Putamen (tissue), 1 donor: ENCODE measurements at regions not wholly inside any gene's neighbourhood (a gene's known extent, or its start where the extent isn't known, plus 50 kb on each side); places are given as distances from the start of the nearest gene placed in this dataset.
"Not testable (repeated sequence)": the region's sequence is repeated elsewhere in the genome, so short reads cannot be mapped to it uniquely, and the experiment has no call there.

Experiments
- DNase-seq: peaks from one replicate; pipeline ENCODE4 v3.0.0-alpha.2; 2016; ENCODE audit warnings: low spot score

DNA sequence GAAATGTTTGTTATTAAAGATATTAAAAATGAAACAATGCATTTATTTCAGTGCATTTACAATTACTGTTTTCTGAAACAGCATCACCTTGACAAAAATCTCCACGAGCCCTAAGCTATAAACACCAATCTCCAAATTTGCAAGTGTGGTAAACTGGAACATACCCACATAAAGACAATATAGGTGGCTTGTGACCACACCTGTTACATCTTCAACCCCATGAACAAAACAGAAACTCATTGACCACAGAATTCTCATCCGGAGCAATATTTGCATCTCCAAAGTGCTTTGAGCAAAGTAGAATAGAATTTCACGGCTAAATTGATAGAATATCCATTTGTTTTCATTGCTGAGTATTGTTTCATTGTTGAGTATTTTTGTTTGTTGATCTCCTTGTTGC is 375.2 kb upstream of the FLRT2 start:
- no peak for DNase-seq

DNA sequence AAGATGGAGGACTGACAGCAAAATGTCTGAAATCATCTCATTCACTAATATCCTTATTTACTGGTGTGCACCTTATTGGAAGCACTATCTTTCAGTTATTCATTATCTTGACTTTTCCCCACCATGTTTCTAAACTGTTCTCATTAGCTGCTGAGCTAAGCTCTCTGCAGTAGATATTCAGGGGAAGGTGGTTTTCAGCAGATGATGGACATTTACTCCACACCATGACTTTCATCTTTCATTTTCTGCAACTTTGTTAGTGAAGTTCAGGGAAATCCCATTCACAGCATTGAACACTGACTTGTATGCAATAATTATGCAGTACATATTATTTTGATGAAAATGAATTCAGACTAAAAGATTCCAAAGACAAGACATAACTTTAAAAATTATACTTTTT is 373.6 kb upstream of the FLRT2 start:
- DNase-seq = no peak

GRCh38 chr14:85159726-85160125 is 370.2 kb upstream of the FLRT2 start:
- no peak for DNase-seq

- DNase-seq = no peak
Measured at GRCh38 chr14:85165094-85165493, 364.9 kb upstream of the FLRT2 start.

DNA sequence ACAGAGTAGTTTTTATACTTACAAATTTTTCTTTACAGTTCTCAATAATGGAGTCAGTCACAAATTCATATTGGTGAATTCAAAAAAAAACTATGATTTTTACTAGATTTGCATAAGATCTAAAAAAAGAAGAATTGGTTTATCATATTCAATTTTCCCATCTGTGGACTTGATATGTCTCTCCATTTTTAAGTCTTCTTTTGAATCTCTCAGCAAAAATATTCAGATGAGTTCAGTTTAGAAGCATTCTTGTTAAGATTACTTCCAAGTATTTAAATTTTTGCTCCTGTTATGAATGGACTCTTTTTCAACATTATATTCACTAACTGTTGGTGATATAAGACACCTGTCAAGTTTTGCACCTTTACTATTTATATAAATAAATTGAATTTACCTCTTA is 360.6 kb upstream of the FLRT2 start:
- no peak for DNase-seq

DNA sequence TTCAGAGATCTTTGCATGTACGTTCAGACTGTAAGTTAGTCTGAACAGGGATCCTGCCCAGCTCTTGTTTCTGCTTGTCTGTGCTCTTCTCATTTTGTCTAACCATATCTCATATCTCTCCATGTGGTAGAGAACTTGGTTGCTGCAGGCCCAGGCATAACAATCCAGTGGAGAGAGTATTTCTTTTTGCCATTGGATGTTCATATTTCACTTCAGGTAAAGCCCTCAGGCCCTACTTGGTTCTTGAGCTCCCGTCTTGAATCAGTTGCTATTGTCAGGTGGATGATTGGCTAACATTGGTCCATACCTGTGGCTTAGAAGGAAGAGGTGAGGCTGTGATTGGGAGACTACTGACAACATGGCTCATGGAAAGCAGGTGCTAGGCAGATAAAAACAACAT is 357.7 kb upstream of the FLRT2 start:
- DNase-seq = no peak

GRCh38 chr14:85172889-85173477 is 357.0 kb upstream of the FLRT2 start:
- no peak for DNase-seq

DNA sequence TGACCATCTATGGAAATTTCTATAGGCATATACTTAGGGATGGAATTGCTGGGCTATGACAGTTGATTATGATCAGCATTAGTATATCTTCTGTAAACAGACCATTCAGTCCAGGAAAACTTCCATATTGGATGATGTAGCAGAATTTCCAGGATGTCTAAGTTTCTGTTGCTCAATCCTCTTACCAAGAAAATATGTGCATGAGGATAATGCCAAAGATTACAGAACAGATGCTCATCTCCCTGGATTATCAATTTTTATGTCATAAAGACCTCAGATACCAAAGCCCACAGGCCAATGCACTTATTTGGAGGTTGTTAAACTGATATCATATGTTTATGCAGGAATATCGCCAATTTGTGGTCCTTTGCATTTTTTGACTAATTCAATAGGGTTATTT is 354.4 kb upstream of the FLRT2 start:
- DNase-seq = no peak

DNA sequence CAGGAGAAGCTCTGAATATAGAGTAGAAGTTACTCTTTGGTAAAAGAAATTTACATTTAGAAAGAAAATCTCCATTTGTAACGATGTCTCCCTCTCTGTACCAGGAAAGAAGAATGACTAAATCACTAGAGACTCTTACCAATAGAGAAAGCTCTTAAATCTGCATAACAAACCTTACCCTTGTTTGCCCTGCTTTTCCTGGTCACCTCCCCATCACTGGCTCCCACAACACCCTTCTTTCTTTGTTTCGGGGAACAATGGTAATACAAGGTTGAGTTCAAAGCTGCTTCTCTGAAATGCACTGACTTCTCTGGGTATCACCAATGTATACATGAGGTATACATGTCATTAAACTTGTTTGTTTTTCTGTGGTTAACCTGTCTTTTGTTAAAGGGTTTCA is 351.1 kb upstream of the FLRT2 start:
- no peak for DNase-seq

DNA sequence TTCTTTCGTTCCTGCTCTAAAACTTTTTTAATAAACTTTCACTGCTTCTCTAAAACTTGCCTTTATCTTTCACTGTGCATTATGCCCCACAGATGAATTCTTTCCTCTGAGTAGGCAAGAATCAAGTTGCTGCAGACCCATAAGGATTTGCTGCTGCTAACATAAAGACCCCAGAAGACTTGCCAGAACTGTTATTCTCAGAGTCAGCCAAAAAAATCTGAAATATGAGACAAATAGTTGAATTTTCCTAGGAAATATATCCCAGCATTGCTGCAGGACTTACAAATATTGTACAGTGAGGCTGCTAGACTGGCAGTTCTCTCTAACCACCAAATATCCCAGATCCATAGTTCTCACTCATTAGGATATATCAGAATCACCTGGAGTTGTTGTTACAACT is 349.1 kb upstream of the FLRT2 start:
- no peak for DNase-seq

DNA sequence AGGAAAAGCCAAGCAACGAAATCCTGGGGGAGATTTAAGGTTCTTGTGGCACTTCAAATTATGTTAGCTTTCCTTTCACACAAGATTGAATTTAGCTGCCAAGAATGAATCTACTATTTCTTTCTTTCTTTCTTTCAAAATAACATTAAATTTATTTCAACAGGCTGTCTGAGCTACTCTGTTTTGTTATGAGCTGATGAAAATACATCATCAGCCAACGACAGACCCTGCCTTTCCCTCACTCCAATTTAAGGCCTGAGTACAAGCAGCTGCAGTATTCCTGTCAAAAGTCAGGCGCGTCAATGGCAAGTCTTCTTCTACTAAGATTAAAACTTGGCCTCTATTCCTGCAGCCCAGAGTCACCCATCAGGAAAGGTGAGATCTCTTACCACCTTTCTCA is 347.7 kb upstream of the FLRT2 start:
- DNase-seq = no peak

DNA sequence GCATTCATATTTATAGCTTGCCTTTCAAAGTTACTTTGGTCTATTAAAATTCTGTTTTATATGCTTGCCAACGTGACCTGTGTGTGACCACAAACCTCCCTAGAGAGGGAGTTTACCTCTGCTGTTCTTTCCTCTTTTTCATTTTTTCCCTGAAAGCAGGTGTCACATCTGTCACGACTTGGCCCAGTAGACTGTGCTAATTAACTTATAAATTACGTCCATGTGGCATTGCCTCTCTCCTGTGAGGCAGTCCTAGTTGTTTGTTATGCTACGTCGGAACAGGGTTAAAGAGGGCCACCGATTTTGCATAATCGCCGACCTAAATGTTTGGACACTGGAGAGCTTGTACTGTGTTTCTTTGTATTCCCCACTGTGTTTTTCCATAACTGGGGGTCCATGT is 343.9 kb upstream of the FLRT2 start:
- DNase-seq = no peak

DNA sequence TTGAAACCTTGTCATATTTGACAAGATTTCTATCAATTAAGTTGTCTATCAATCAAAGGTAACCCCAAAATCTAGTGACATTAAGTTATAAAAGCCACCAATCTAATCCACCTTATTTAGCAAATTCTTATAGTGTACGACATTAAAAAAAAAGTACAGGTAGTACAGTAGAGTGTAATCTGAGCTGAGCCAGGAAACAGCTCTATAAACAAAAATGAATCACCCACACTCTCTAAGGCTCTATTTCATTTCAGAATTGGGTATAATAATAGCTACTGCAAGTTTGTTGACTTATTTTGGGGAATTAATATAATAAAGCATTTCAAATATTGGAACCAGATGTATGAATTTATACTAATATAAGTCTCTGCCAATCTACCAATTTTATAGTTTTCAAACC is 342.4 kb upstream of the FLRT2 start:
- DNase-seq = no peak

DNA sequence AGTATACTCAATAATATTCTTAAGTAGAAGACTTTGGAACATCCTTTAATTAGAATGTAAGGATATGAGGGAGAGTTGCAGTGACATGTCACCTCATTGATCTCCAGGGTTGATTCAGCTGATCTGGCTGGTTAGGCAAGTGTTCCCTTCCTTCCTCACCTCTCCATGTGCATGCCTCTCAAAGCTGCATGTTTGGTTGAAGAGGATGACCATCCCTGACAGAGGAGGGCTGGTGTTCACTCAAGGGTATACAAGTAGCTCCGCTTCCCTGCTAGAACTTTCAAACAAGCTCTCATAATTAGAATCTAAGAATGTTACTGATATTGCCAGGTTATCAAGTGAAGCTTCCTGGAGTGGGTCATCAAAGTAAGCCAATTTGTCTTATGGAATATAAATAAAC is 341.1 kb upstream of the FLRT2 start:
- no peak for DNase-seq

- DNase-seq = not testable (repeated sequence)
Measured at GRCh38 chr14:85189253-85189652, 340.7 kb upstream of the FLRT2 start.

DNA sequence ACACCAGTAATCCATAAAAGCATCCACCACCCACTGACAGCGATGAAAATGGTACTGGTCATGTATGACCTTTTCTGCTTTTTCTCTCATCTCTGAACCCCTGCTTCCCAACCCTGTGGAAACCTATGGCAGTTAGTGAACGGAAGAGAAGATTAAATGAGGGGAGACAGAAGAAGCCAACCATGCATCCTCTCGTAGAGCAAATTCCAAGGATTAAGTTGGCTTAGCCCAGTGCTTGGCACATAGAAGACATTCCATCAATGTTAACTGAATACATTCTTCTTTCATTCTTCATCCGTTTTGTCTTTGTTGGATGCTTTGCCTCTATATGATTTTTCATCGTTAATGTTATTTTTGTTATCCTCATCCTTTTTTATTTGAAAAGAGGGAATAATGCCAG is 339.7 kb upstream of the FLRT2 start:
- DNase-seq = no peak

DNA sequence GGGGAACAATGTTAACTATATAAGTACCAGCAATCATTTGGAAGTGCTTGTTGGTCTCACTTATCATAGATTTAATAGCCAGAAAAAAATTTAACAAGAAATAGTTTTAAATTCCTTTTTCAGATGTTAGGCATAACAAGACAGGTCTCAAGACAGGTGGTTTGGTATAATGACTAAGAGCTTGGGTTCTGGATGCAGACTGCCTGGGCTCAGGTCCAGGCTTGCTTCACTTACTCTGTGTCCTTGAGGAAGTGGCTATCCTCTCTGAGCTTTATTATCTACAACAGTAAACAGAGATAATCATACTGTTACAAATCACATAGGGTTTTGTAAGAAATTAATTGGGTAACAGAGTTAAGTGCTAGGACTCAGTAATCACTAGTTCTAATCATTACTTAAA is 338.0 kb upstream of the FLRT2 start:
- DNase-seq = no peak

DNA sequence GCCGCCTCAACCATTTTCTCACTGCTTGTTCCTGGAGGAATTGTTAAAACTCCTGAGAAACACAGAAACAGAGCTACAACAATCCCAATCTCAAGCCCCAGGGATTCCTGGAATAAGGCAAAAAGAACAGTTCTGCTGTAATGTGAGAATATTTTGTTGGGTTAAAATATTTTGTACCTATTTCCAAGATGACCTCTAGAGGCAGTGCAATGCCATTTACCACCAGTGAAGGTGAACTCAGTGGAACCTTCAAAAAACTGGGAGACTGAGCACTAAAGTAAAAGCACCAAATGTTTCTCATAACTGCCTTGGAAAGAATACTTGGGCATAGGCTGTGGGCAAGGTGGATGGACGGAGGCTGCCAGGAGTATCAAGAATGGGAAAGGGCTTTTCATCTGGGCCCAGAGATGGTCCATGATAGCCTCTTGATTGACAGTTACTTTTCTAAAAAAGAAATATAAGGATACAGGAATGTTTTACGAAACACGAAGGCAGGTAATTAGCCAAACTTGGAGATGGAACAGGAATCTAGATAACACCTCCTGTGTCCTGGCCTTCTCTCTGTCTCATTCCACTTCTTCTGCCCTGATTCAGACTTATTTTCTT is 334.0 kb upstream of the FLRT2 start:
- no peak for DNase-seq

- DNase-seq = no peak
Measured at GRCh38 chr14:85198001-85198400, 331.9 kb upstream of the FLRT2 start.

- DNase-seq = no peak
Measured at GRCh38 chr14:85205875-85206274, 324.1 kb upstream of the FLRT2 start.

- no peak for DNase-seq
Measured at GRCh38 chr14:85214471-85214870, 315.5 kb upstream of the FLRT2 start.

- DNase-seq = no peak
Measured at GRCh38 chr14:85217412-85217811, 312.5 kb upstream of the FLRT2 start.

DNA sequence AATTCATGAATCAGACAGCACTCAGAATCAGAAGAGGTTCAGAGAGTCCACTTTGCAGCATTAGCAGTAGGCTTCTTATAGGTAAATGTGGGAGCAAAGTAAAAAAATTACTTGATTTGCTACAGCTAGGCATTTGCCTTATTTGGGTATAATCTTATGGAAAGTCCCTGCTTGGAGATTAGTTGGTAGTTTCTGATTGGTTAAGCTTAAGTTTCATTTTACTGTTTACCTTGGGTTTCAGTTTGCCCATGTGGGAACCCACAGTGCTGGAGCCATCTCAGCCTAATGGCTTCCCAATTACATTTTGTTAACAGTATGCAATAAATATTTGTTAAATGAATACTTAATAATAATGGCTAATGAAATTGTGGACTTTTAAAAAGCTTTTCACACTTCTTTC is 311.0 kb upstream of the FLRT2 start:
- DNase-seq = no peak

DNA sequence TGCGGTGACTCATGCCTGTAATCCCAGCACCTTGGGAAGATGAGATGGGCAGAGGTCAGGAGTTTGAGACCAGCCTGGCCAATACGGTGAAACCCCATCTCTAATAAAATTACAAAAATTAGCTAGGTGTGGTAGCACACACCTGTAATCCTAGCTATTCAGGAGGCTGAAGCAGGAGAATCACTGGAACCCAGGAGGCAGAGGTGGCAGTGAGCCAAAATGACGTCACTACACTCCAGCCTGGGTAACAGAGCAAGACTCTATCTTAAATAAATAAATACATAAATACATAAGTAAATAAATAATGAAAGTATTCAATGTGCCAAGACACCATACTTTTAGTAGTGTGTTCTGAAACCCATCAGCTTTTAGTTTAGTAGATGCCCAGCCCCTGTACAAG is 308.1 kb upstream of the FLRT2 start:
- DNase-seq = no peak

- no peak for DNase-seq
Measured at GRCh38 chr14:85222341-85222740, 307.6 kb upstream of the FLRT2 start.
